NT2/D1 (cell line): ENCODE measurements at regions not wholly inside any gene's neighbourhood (a gene's known extent, or its start where the extent isn't known, plus 50 kb on each side); places are given as distances from the start of the nearest gene placed in this dataset.
"Not testable (repeated sequence)": the region's sequence is repeated elsewhere in the genome, so short reads cannot be mapped to it uniquely, and the experiment has no call there.

Source experiments
- DNase-seq: peaks from one replicate; pipeline ENCODE4 v3.0.0-alpha.2; 2011; ENCODE audit warnings: low read depth, low spot score
- H3K27me3 ChIP-seq: 2 replicates; pipeline ENCODE4 v1.6.0; 2011; ENCODE audit warnings: mild to moderate bottlenecking; ENCODE audit not compliant: insufficient read length, insufficient read depth
- H3K36me3 ChIP-seq: 2 replicates; pipeline ENCODE4 v1.6.1; 2011; ENCODE audit warnings: mild to moderate bottlenecking, low read length, mixed read lengths; ENCODE audit not compliant: insufficient read depth, insufficient read length
- H3K4me1 ChIP-seq: 2 replicates; pipeline ENCODE4 v1.5.1; 2011; ENCODE audit not compliant: insufficient read depth, insufficient read length
- H3K4me3 ChIP-seq: 2 replicates; pipeline ENCODE4 v1.5.1; 2011; ENCODE audit warnings: low read depth; ENCODE audit not compliant: insufficient read length
- H3K9ac ChIP-seq: 2 replicates; pipeline ENCODE4 v1.6.0; 2011; ENCODE audit warnings: low read depth; ENCODE audit not compliant: insufficient read length
- H3K9me3 ChIP-seq: 2 replicates; pipeline ENCODE4 v1.5.1; 2011; ENCODE audit warnings: mild to moderate bottlenecking, low read length; ENCODE audit not compliant: insufficient read depth
- SUZ12 ChIP-seq: IDR thresholded peaks from 2 replicates; pipeline ENCODE4 v1.6.1; 2011; ENCODE audit not compliant: insufficient read length, insufficient read depth; ENCODE audit errors: extremely low read depth
- YY1 ChIP-seq: IDR thresholded peaks from 2 replicates; pipeline ENCODE4 v1.6.1; 2011; ENCODE audit not compliant: insufficient read length, insufficient read depth
- ZNF274 ChIP-seq: IDR thresholded peaks from 2 replicates; pipeline ENCODE4 v1.6.1; 2011; ENCODE audit warnings: mild to moderate bottlenecking, low read depth, low read length

- Histone ChIP-seq H3K4me1 (no peaks in the 10 kb centered on the region), H3K9ac (no peak overlapping the region), H3K27me3 (no peaks in the 10 kb centered on the region), H3K36me3 (no peaks in the 10 kb centered on the region), H3K4me3 (no peak overlapping the region), H3K9me3 (peaks cover 5% of the 10 kb centered on the region; the same call in 1 of the 2 replicates)
- DNase-seq = no peak
- TF ChIP-seq YY1 (no peak), SUZ12 (no peak), ZNF274 (no peak)
Measured at GRCh38 chr10:118827053-118827452, 72.3 kb upstream of the CACUL1 start.

- H3K9ac ChIP-seq = no peak overlapping the region
- peaks cover 5% of the 10 kb centered on the region; the same call in 1 of the 2 replicates for H3K9me3 ChIP-seq
- DNase-seq = no peak
- no peak overlapping the region for H3K4me3 ChIP-seq
- no peak for TF ChIP-seq SUZ12
- no peak for TF ChIP-seq YY1
- no peak for TF ChIP-seq ZNF274
- H3K4me1 ChIP-seq = no peaks in the 10 kb centered on the region
- H3K36me3 ChIP-seq = no peaks in the 10 kb centered on the region
- H3K27me3 ChIP-seq = no peaks in the 10 kb centered on the region
Measured at GRCh38 chr10:118827466-118828155, 72.8 kb upstream of the CACUL1 start.

- H3K4me1 ChIP-seq = no peaks in the 10 kb centered on the region
- no peak overlapping the region for H3K4me3 ChIP-seq
- no peak overlapping the region for H3K9ac ChIP-seq
- DNase-seq = no peak
- no peak for TF ChIP-seq SUZ12
- TF ChIP-seq ZNF274 = no peak
- TF ChIP-seq YY1 = no peak
- H3K27me3 ChIP-seq = no peaks in the 10 kb centered on the region
- no peaks in the 10 kb centered on the region for H3K36me3 ChIP-seq
- H3K9me3 ChIP-seq = peaks cover 5% of the 10 kb centered on the region; the same call in 1 of the 2 replicates
Measured at GRCh38 chr10:118832241-118832651, 77.5 kb upstream of the CACUL1 start.

- H3K36me3 ChIP-seq, H3K9me3 ChIP-seq, H3K4me3 ChIP-seq, H3K9ac ChIP-seq, H3K4me1 ChIP-seq, DNase-seq, H3K27me3 ChIP-seq: not testable (repeated sequence)
Measured at GRCh38 chr10:118834370-118834769, 79.6 kb upstream of the CACUL1 start.

- TF ChIP-seq SUZ12 (no peak), YY1 (no peak), ZNF274 (no peak)
- Histone ChIP-seq H3K27me3 (no peaks in the 10 kb centered on the region), H3K9me3 (0 out of 2 replicates have a peak, but pooled peaks cover 6% of the 10 kb centered on the region), H3K4me3 (no peak overlapping the region), H3K4me1 (no peaks in the 10 kb centered on the region), H3K36me3 (no peaks in the 10 kb centered on the region), H3K9ac (no peak overlapping the region)
- DNase-seq = no peak
Measured at GRCh38 chr10:118835682-118836326, 81.0 kb upstream of the CACUL1 start.

GRCh38 chr10:118838364-118838763, 83.6 kb upstream of the CACUL1 start:
- TF ChIP-seq ZNF274 (no peak), YY1 (no peak), SUZ12 (no peak)
- H3K9me3 ChIP-seq = peaks cover 13% of the 10 kb centered on the region; the same call in 1 of the 2 replicates
- no peak overlapping the region for H3K4me3 ChIP-seq
- H3K9ac ChIP-seq = no peak overlapping the region
- no peak for DNase-seq
- no peaks in the 10 kb centered on the region for H3K36me3 ChIP-seq
- no peaks in the 10 kb centered on the region for H3K27me3 ChIP-seq
- no peaks in the 10 kb centered on the region for H3K4me1 ChIP-seq

GRCh38 chr10:118839348-118839747, 84.6 kb upstream of the CACUL1 start:
- Histone ChIP-seq H3K4me3 (no peak overlapping the region), H3K9ac (no peak overlapping the region), H3K9me3 (peaks cover 13% of the 10 kb centered on the region; the same call in 1 of the 2 replicates), H3K36me3 (no peaks in the 10 kb centered on the region), H3K27me3 (no peaks in the 10 kb centered on the region), H3K4me1 (no peaks in the 10 kb centered on the region)
- TF ChIP-seq YY1 (no peak), SUZ12 (no peak), ZNF274 (no peak)
- DNase-seq = no peak
